ENCODE measurements at regions not wholly inside any gene's neighbourhood (a gene's known extent, or its start where the extent isn't known, plus 50 kb on each side); places are given as distances from the start of the nearest gene placed in this dataset.

DNA sequence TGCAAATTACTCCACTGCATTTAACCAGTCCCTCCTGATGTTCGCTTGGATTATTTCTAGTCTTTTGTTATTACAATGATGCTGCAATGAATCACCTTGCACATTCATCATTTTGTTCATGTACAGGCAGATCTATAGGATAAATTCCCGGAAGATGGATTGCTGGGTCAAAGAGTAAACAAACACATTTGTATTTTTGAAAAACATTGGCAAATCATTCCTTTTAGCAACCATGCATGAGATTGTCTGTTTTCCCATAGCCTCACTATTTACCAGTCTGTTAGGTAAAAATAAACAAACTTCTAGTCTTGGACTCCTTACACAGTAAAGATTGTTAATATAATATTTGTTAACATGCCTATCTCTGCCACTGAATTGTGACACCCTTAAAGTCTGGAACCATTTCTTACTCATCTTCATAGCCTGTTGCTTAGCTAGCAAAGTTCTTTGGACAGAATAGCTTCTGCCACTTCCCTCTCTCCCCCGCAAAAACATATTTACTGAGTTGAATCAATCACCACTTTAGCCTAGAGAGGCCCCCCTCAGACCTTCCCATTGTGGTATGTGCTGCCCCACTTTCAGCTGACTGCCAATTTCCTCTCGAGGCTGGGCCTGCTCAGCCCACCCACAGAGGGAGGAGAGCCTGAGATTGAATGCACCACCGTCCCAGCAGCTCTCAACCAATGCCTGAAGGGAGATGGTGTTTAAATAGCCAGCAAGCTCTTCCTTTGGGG lies 108.4 kb upstream of the ATXN3L start:
- TF ChIP-seq, protein P1, sequence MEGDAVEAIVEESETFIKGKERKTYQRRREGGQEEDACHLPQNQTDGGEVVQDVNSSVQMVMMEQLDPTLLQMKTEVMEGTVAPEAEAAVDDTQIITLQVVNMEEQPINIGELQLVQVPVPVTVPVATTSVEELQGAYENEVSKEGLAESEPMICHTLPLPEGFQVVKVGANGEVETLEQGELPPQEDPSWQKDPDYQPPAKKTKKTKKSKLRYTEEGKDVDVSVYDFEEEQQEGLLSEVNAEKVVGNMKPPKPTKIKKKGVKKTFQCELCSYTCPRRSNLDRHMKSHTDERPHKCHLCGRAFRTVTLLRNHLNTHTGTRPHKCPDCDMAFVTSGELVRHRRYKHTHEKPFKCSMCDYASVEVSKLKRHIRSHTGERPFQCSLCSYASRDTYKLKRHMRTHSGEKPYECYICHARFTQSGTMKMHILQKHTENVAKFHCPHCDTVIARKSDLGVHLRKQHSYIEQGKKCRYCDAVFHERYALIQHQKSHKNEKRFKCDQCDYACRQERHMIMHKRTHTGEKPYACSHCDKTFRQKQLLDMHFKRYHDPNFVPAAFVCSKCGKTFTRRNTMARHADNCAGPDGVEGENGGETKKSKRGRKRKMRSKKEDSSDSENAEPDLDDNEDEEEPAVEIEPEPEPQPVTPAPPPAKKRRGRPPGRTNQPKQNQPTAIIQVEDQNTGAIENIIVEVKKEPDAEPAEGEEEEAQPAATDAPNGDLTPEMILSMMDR (conservative IDR thresholded peaks at IDR 0.05; ENCODE audit: low read length) = no peak
- TF ChIP-seq EZH2phosphoT487 (IDR thresholded peaks at IDR 0.05; ENCODE audit: borderline replicate concordance) = no peak

Data from Loucy (cell line).